ENCODE measurements at regions not wholly inside any gene's neighbourhood (a gene's known extent, or its start where the extent isn't known, plus 50 kb on each side); places are given as distances from the start of the nearest gene placed in this dataset.

GRCh38 chr6:157768863-157769551 is 54.0 kb upstream of the SNX9 start:
- TF ChIP-seq CTCF (IDR thresholded peaks at IDR 0.05), result no peak
- TF ChIP-seq POLR2A (IDR thresholded peaks at IDR 0.05), result no peak
- no peak for TF ChIP-seq EP300 (IDR thresholded peaks at IDR 0.05)

Measured in tibial nerve (tissue), 4 donors.